SK-N-SH treated with all-trans-retinoic acid at 6 μM for 48 hours (cell line): ENCODE measurements at regions not wholly inside any gene's neighbourhood (a gene's known extent, or its start where the extent isn't known, plus 50 kb on each side); places are given as distances from the start of the nearest gene placed in this dataset.

Source experiments
- ARNTL ChIP-seq: fragments of 450-650 bp; formaldehyde crosslinking; IDR thresholded peaks from 2 replicates; pipeline ENCODE4 v1.5.0; 2020; ENCODE audit warnings: low read depth, mild to moderate bottlenecking, moderate library complexity, borderline replicate concordance
- BACH2 ChIP-seq: fragments of 250-450 bp; sonication (Bioruptor Pico); IDR thresholded peaks from 2 replicates; pipeline ENCODE4 v1.9.0; 2021; ENCODE audit warnings: mild to moderate bottlenecking, borderline replicate concordance
- CSDC2 ChIP-seq: fragments of 250-450 bp; sonication (Bioruptor Pico); IDR thresholded peaks from 2 replicates; pipeline ENCODE4 v1.5.0; 2020; ENCODE audit warnings: mild to moderate bottlenecking, moderate library complexity
- ESRRG ChIP-seq: fragments of 250-450 bp; sonication (Bioruptor Pico); IDR thresholded peaks from 2 replicates; pipeline ENCODE4 v1.6.1; 2021; ENCODE audit warnings: mild to moderate bottlenecking
- ISL1 ChIP-seq: fragments of 250-450 bp; sonication (Bioruptor Pico); IDR thresholded peaks from 2 replicates; pipeline ENCODE4 v2.1.2; 2022; ENCODE audit warnings: mild to moderate bottlenecking, moderate library complexity
- OSR1 ChIP-seq: fragments of 250-450 bp; sonication (Bioruptor Pico); IDR thresholded peaks from 2 replicates; pipeline ENCODE4 v1.8.0; 2022; ENCODE audit warnings: moderate library complexity, mild to moderate bottlenecking, inconsistent platforms
- TCF4 ChIP-seq: fragments of 250-450 bp; sonication (Bioruptor Pico); IDR thresholded peaks from 2 replicates; pipeline ENCODE4 v1.8.0; 2021; ENCODE audit warnings: mild to moderate bottlenecking, moderate library complexity, borderline replicate concordance
- TOX ChIP-seq: fragments of 250-450 bp; sonication (Bioruptor Pico); IDR thresholded peaks from 2 replicates; pipeline ENCODE4 v1.8.0; 2021; ENCODE audit warnings: mild to moderate bottlenecking, moderate library complexity, borderline replicate concordance
- ZFP30 ChIP-seq: fragments of 450-650 bp; formaldehyde crosslinking; IDR thresholded peaks from 2 replicates; pipeline ENCODE4 v1.5.0; 2022; ENCODE audit warnings: mild to moderate bottlenecking, moderate library complexity
- ZNF565 ChIP-seq: fragments of 450-650 bp; formaldehyde crosslinking; conservative IDR thresholded peaks from 2 replicates; pipeline ENCODE4 v1.5.0; 2020; ENCODE audit warnings: low read depth, mild to moderate bottlenecking, moderate library complexity
- ZNF70 ChIP-seq: fragments of 450-650 bp; formaldehyde crosslinking; IDR thresholded peaks from 2 replicates; pipeline ENCODE4 v1.5.0; 2020; ENCODE audit warnings: mild to moderate bottlenecking, moderate library complexity
- ZNF8 ChIP-seq: fragments of 450-650 bp; formaldehyde crosslinking; IDR thresholded peaks from 2 replicates; pipeline ENCODE4 v1.5.0; 2020; ENCODE audit warnings: mild to moderate bottlenecking, moderate library complexity
- TF ChIP-seq, protein P1 (sequence below): fragments of 250-450 bp; sonication (Bioruptor Pico); IDR thresholded peaks from 2 replicates; pipeline ENCODE4 v1.5.0; 2020; ENCODE audit warnings: mild to moderate bottlenecking, moderate library complexity
- TF ChIP-seq, protein P2 (sequence below): fragments of 250-450 bp; sonication (Bioruptor Pico); IDR thresholded peaks from 2 replicates; pipeline ENCODE4 v1.8.0; 2020; ENCODE audit warnings: mild to moderate bottlenecking, moderate library complexity, borderline replicate concordance

DNA sequence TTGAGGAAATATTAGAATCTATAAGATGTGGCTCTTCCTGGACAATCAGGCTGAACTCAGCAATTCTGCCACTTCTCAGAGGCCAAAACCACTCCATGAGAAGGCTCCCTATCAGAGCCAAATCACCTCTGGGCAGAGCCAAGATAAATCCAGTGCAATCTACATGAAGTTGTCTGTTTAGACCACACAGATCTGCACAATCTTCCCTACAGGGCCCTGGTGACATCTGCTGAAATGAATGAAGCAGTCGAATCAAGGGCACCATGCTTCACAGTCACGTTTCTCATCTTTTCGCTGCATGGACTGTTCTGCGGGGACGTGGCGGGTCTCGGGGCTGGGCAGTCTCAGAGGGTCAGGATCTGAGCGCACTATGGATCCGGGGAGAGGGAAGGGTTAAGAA, 60.1 kb upstream of the CD93 start:
- TF ChIP-seq ZFP30 (CRISPR knock-in tag) (no peak), ESRRG (CRISPR knock-in tag) (no peak), TOX (CRISPR knock-in tag) (no peak), ISL1 (no peak), OSR1 (no peak), TCF4 (CRISPR knock-in tag) (no peak), ZNF8 (no peak), ZNF70 (CRISPR knock-in tag) (no peak), ARNTL (CRISPR knock-in tag) (no peak), CSDC2 (CRISPR knock-in tag) (no peak), ZNF565 (CRISPR knock-in tag) (no peak), BACH2 (CRISPR knock-in tag) (no peak)
- TF ChIP-seq, protein P1, sequence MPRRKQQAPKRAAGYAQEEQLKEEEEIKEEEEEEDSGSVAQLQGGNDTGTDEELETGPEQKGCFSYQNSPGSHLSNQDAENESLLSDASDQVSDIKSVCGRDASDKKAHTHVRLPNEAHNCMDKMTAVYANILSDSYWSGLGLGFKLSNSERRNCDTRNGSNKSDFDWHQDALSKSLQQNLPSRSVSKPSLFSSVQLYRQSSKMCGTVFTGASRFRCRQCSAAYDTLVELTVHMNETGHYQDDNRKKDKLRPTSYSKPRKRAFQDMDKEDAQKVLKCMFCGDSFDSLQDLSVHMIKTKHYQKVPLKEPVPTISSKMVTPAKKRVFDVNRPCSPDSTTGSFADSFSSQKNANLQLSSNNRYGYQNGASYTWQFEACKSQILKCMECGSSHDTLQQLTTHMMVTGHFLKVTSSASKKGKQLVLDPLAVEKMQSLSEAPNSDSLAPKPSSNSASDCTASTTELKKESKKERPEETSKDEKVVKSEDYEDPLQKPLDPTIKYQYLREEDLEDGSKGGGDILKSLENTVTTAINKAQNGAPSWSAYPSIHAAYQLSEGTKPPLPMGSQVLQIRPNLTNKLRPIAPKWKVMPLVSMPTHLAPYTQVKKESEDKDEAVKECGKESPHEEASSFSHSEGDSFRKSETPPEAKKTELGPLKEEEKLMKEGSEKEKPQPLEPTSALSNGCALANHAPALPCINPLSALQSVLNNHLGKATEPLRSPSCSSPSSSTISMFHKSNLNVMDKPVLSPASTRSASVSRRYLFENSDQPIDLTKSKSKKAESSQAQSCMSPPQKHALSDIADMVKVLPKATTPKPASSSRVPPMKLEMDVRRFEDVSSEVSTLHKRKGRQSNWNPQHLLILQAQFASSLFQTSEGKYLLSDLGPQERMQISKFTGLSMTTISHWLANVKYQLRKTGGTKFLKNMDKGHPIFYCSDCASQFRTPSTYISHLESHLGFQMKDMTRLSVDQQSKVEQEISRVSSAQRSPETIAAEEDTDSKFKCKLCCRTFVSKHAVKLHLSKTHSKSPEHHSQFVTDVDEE = no peak
- TF ChIP-seq, protein P2, sequence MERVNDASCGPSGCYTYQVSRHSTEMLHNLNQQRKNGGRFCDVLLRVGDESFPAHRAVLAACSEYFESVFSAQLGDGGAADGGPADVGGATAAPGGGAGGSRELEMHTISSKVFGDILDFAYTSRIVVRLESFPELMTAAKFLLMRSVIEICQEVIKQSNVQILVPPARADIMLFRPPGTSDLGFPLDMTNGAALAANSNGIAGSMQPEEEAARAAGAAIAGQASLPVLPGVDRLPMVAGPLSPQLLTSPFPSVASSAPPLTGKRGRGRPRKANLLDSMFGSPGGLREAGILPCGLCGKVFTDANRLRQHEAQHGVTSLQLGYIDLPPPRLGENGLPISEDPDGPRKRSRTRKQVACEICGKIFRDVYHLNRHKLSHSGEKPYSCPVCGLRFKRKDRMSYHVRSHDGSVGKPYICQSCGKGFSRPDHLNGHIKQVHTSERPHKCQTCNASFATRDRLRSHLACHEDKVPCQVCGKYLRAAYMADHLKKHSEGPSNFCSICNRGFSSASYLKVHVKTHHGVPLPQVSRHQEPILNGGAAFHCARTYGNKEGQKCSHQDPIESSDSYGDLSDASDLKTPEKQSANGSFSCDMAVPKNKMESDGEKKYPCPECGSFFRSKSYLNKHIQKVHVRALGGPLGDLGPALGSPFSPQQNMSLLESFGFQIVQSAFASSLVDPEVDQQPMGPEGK (CRISPR knock-in tag) = no peak
